DMS 273 (cell line): ENCODE measurements at regions not wholly inside any gene's neighbourhood (a gene's known extent, or its start where the extent isn't known, plus 50 kb on each side); places are given as distances from the start of the nearest gene placed in this dataset.
"Not testable (repeated sequence)": the region's sequence is repeated elsewhere in the genome, so short reads cannot be mapped to it uniquely, and the experiment has no call there.

ENCODE experiments used
- DNase-seq: peaks from one replicate; lab custom pipeline; 2025; ENCODE audit not compliant: unreplicated experiment; lab: John Stamatoyannopoulos, UW

- no peak for DNase-seq
Observed at GRCh38 chr16:9666834-9667480, 515.3 kb downstream of the GRIN2A start.

- DNase-seq: no peak
Observed at GRCh38 chr16:9670033-9670432, 512.2 kb downstream of the GRIN2A start.

GRCh38 chr16:9670616-9671015 lies 511.6 kb downstream of the GRIN2A start:
- not testable (repeated sequence) for DNase-seq

GRCh38 chr16:9676560-9677300 lies 505.5 kb downstream of the GRIN2A start:
- not testable (repeated sequence) for DNase-seq

GRCh38 chr16:9677301-9677653 lies 505.0 kb downstream of the GRIN2A start:
- DNase-seq: no peak

GRCh38 chr16:9679213-9679767 lies 502.9 kb downstream of the GRIN2A start:
- no peak for DNase-seq

GRCh38 chr16:9680019-9680655 lies 502.1 kb downstream of the GRIN2A start:
- no peak for DNase-seq

- DNase-seq: no peak
Observed at GRCh38 chr16:9680968-9681367, 501.3 kb downstream of the GRIN2A start.

- no peak for DNase-seq
Observed at GRCh38 chr16:9681508-9681907, 500.7 kb downstream of the GRIN2A start.

- no peak for DNase-seq
Observed at GRCh38 chr16:9682320-9682719, 499.9 kb downstream of the GRIN2A start.

GRCh38 chr16:9683677-9684076 lies 498.6 kb downstream of the GRIN2A start:
- DNase-seq: no peak

GRCh38 chr16:9687737-9688319 lies 494.4 kb downstream of the GRIN2A start:
- DNase-seq: no peak

- DNase-seq: no peak
Observed at GRCh38 chr16:9689597-9689996, 492.6 kb downstream of the GRIN2A start.

- no peak for DNase-seq
Observed at GRCh38 chr16:9695152-9695551, 487.1 kb downstream of the GRIN2A start.
